ENCODE measurements at regions not wholly inside any gene's neighbourhood (a gene's known extent, or its start where the extent isn't known, plus 50 kb on each side); places are given as distances from the start of the nearest gene placed in this dataset.
A peak's percentile ranks its signal among the peaks of the same experiment; 100 is the strongest.

GRCh38 chr13:34155931-34156607 lies 338.1 kb downstream of the RFC3 start:
- intact Hi-C loops (cut with micrococcal nuclease): no loop called here
- no TSS peak for BruUV-seq (replicated peaks)
- CTCF ChIA-PET: interaction anchor here (0.6 to 1.2 kb wide), 6 partner anchors 46 to 1592 kb away, joined by 3 to 4 read pairs (median 3); no protein-coding TSS in a partner anchor
- Mint-ChIP-seq H3K4me3 (ENCODE audit: unreplicated experiment) (peak overlapping the region; percentile 58), H3K27ac (ENCODE audit: low read depth, unreplicated experiment) (peak overlapping the region; percentile 88), H3K9me3 (ENCODE audit: unreplicated experiment) (no peaks in the 10 kb centered on the region), H3K36me3 (ENCODE audit: insufficient read depth, unreplicated experiment) (no peaks in the 10 kb centered on the region), H3K27me3 (ENCODE audit: insufficient read depth, unreplicated experiment) (no peaks in the 10 kb centered on the region), H3K4me1 (ENCODE audit: insufficient read depth, unreplicated experiment) (peaks cover 28% of the 10 kb centered on the region)
- POLR2A ChIA-PET: interaction anchor here (0.6 to 1.7 kb wide), 16 partner anchors 9 to 1908 kb away, joined by 3 to 7 read pairs (median 3); no protein-coding TSS in a partner anchor
- DNase-seq (ENCODE audit: unreplicated experiment): peak; percentile 67
- TF ChIP-seq CTCF (IDR thresholded peaks at IDR 0.05; ENCODE audit: unreplicated experiment): no peak

- Mint-ChIP-seq H3K9me3 (ENCODE audit: unreplicated experiment) (no peaks in the 10 kb centered on the region), H3K27ac (ENCODE audit: low read depth, unreplicated experiment) (peak overlapping the region; percentile 88), H3K4me3 (ENCODE audit: unreplicated experiment) (peak overlapping the region; percentile 58), H3K36me3 (ENCODE audit: insufficient read depth, unreplicated experiment) (no peaks in the 10 kb centered on the region), H3K27me3 (ENCODE audit: insufficient read depth, unreplicated experiment) (no peaks in the 10 kb centered on the region), H3K4me1 (ENCODE audit: insufficient read depth, unreplicated experiment) (peaks cover 32% of the 10 kb centered on the region)
- DNase-seq (ENCODE audit: unreplicated experiment): peak; percentile 95
- TF ChIP-seq CTCF (IDR thresholded peaks at IDR 0.05; ENCODE audit: unreplicated experiment): no peak
- intact Hi-C loops (cut with micrococcal nuclease): no loop called here
- POLR2A ChIA-PET: interaction anchor here (0.6 to 1.7 kb wide), 12 partner anchors 8 to 1907 kb away, joined by 3 to 7 read pairs (median 4); no protein-coding TSS in a partner anchor
- no TSS peak for BruUV-seq (replicated peaks)
- CTCF ChIA-PET: interaction anchor here (0.6 to 1.2 kb wide), 2 partner anchors 224 to 305 kb away, joined by 3 to 4 read pairs; no protein-coding TSS in a partner anchor
These were observed 339.0 kb downstream of the RFC3 start for GRCh38 chr13:34156841-34157365.

- no peaks in the 10 kb centered on the region for H3K9me3 Mint-ChIP-seq (ENCODE audit: unreplicated experiment)
- H3K27ac Mint-ChIP-seq (ENCODE audit: low read depth, unreplicated experiment): no peak overlapping the region
- H3K4me1 Mint-ChIP-seq (ENCODE audit: insufficient read depth, unreplicated experiment): peaks cover 34% of the 10 kb centered on the region
- no peaks in the 10 kb centered on the region for H3K36me3 Mint-ChIP-seq (ENCODE audit: insufficient read depth, unreplicated experiment)
- no peak overlapping the region for H3K4me3 Mint-ChIP-seq (ENCODE audit: unreplicated experiment)
- intact Hi-C loops (cut with micrococcal nuclease): no loop called here
- H3K27me3 Mint-ChIP-seq (ENCODE audit: insufficient read depth, unreplicated experiment): no peaks in the 10 kb centered on the region
- POLR2A ChIA-PET: interaction anchor here (0.6 kb wide), 1 partner anchor 85 kb away, joined by 4 read pairs; no protein-coding TSS in a partner anchor
- no TSS peak for BruUV-seq (replicated peaks)
- CTCF ChIA-PET: interaction anchor here (0.6 to 1.1 kb wide), 2 partner anchors 10 to 305 kb away, joined by 3 to 4 read pairs; no protein-coding TSS in a partner anchor
- no peak for DNase-seq (ENCODE audit: unreplicated experiment)
- TF ChIP-seq CTCF (IDR thresholded peaks at IDR 0.05; ENCODE audit: unreplicated experiment): no peak
These were observed 342.0 kb downstream of the RFC3 start for GRCh38 chr13:34159946-34160345.

GRCh38 chr13:34161931-34162543 lies 344.1 kb downstream of the RFC3 start:
- Mint-ChIP-seq H3K4me1 (ENCODE audit: insufficient read depth, unreplicated experiment) (peaks cover 18% of the 10 kb centered on the region), H3K9me3 (ENCODE audit: unreplicated experiment) (no peaks in the 10 kb centered on the region), H3K36me3 (ENCODE audit: insufficient read depth, unreplicated experiment) (no peaks in the 10 kb centered on the region), H3K27ac (ENCODE audit: low read depth, unreplicated experiment) (no peak overlapping the region), H3K27me3 (ENCODE audit: insufficient read depth, unreplicated experiment) (no peaks in the 10 kb centered on the region), H3K4me3 (ENCODE audit: unreplicated experiment) (no peak overlapping the region)
- intact Hi-C loops (cut with micrococcal nuclease): no loop called here
- TF ChIP-seq CTCF (IDR thresholded peaks at IDR 0.05; ENCODE audit: unreplicated experiment): no peak
- ChIA-PET POLR2A (interaction anchor here (0.7 to 0.9 kb wide), 2 partner anchors 26 to 478 kb away, joined by 3 to 4 read pairs; no protein-coding TSS in a partner anchor), CTCF (interaction anchor here (0.6 kb wide), 1 partner anchor 200 kb away, joined by 3 read pairs; no protein-coding TSS in a partner anchor)
- DNase-seq (ENCODE audit: unreplicated experiment): peak; percentile 36
- no TSS peak for BruUV-seq (replicated peaks)

Data from MCF 10A (cell line).